OCI-M1 (cell line): ENCODE measurements at regions not wholly inside any gene's neighbourhood (a gene's known extent, or its start where the extent isn't known, plus 50 kb on each side); places are given as distances from the start of the nearest gene placed in this dataset.

Experiments
- DNase-seq: peaks from one replicate; lab custom pipeline; 2025; lab: John Stamatoyannopoulos, UW

DNA sequence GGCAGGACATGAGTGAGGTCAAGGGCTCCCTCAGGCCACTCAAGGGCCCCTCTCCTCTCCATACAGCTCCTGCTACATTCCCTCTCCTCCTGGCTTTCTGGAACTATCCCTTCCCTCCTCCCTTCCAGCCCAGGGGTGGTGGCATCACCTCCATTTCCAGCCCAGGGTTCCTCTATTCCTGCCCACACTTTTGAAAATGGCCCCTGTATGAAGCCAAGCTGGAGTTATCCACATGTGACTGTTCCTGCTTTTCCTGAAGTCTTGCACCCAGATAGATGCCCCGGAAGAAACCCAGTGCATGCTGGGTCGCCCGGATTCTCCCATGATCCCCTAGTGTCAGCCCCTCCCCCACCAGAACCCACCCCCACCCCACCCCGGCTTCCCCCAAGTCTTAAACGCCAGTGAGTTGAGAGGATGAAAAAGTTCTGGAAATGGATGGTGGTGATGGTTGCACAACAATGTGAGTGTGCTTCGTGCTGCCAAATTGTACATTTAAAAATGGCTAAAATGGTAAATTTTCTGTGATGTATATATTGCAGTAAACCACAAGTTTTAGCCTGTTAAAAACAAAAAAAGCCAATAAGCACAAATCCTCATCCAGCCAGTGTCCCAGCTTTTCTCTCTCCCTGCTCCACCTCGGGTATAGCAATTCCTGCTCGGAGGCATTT lies 136.9 kb downstream of the SCARB1 start:
- DNase-seq: no peak

DNA sequence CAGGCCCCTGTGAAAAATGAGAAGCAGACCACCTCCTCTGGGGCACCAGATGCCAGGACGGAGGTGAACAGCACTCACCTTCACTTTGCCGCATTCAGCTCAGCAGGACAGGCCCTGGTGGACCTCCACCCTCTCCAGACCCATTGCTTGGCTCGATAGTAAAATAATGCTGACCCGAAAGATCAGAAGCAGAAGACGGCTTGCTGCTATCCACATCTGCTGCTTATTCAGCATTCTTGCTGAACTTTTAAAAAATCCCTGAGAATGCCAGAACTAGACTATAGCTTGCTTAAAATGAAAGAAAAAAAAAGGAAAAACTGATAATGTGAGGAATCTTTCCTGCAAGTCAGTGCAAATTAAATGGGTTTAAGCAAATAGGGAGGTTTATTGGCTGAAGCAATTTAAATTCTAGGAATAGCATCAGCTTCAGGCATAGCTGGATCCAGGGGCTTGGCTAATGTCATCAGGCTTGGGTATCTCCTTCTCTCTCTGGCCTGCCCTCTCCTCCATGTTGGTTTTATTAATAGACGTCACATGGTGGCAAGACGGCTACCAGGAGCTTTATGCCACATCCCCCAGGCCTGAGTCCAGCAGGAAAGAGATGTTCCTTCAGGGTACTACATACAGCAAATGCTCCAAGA lies 137.9 kb downstream of the SCARB1 start:
- DNase-seq: no peak

- DNase-seq: no peak
These were observed 138.6 kb downstream of the SCARB1 start for GRCh38 chr12:124725099-124725498.

DNA sequence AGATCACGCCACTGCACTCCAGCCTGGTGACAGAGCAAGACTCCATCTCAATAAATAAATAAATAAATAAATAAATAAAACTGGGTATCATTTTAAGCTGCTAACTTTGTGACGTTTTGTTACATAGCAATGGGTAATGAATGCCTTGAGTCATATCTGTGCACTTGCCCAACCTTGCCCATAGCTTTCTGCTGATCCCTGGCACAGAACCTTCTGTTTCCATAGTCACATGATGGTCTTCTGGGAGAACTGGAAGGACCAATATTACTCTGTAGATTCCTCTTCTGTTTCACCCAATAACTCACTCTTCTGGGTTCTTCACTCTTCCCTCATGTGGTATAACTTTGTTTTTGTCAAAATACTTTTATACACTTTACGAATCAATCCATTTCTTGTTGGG lies 140.8 kb downstream of the SCARB1 start:
- no peak for DNase-seq

DNA sequence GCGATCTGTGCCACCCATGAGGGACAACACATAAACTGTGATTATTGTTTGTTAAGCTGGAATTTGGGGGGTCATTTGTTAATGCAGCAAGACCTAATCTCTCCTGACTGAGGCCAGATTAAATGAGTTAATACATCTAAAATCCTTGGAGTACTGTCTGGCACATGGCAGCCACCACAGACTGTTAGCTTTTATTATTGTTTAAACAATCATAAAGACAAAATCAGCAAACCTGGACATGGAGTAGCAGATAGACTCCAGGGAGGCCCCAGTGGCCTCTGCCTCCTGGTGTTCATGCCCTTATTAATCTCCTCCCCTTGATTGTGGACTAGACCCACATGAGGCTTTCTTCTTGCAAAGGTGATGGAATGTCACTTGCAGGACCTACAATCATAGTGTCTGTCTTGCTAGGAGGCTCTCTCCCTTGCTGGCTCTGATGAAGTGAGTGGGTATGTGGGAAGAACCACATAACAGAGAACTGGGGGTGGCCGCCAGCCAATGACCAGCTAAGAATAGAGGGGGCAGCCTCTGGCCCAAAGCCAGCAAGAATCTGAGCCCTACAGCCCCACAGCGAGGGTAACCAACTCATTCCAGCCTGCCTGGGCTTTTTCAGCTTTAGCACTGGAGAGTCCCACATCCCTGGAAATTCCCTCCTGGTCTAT lies 142.0 kb downstream of the SCARB1 start:
- DNase-seq: no peak

GRCh38 chr12:124720681-124721500 lies 142.8 kb downstream of the SCARB1 start:
- no peak for DNase-seq

- no peak for DNase-seq
These were observed 143.5 kb downstream of the SCARB1 start for GRCh38 chr12:124720004-124720680.

DNA sequence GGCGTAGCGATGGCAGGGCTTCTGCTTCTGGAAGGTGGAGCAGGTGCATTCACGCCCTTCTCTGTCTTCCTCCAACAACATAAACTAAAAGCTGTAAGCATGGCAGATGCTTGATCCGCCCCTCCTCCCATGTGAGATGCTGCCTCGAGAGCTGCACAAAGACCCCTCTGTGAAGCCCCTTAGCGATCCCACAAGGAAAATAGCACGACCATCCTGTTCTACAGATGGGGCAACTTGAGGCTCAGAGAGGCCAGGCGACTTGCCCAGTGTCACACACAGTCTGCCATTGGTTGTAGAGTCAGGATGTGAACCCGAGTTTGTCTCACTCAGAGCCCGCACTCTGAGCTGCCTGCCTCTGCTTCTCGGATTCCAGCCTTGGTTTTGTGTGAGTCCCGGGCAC lies 144.4 kb downstream of the SCARB1 start:
- no peak for DNase-seq

DNA sequence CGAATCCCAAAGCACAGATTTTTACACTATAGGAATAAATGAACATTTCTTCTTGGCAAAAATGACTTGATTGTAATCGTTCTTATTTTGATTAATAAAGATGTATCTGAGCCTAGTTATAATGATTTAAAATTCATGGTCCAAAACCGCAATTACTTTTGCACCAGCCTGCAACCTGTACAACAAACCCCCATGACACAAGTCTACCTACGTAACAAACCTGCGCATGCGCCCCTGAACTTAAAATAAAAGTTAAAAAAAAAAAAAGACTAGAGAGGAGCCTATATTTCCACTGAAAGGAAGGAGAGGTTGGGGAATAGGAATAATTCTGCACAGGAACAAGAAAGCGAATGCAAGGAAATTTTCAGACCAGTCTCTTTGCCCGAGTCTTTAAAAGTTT lies 145.2 kb downstream of the SCARB1 start:
- DNase-seq: no peak

DNA sequence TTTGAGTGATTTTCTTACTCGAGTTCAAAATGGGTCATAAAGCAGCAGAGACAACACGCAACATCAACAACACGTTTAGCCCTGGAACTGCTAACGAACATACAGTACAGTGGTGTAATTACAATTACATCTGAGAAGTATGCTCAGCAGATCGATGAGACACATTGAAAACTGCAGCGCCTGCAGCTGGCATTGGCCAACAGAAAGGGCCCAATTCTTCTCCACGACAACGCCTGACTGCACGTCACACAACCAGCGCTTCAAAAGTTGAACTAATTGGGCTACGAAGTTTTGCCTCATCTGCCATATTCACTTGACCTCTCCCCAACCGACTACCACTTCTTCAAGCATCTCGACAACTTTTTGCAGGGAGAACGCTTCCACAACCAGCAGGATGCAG lies 145.6 kb downstream of the SCARB1 start:
- no peak for DNase-seq

- DNase-seq: no peak
These were observed 146.3 kb downstream of the SCARB1 start for GRCh38 chr12:124717318-124717717.

DNA sequence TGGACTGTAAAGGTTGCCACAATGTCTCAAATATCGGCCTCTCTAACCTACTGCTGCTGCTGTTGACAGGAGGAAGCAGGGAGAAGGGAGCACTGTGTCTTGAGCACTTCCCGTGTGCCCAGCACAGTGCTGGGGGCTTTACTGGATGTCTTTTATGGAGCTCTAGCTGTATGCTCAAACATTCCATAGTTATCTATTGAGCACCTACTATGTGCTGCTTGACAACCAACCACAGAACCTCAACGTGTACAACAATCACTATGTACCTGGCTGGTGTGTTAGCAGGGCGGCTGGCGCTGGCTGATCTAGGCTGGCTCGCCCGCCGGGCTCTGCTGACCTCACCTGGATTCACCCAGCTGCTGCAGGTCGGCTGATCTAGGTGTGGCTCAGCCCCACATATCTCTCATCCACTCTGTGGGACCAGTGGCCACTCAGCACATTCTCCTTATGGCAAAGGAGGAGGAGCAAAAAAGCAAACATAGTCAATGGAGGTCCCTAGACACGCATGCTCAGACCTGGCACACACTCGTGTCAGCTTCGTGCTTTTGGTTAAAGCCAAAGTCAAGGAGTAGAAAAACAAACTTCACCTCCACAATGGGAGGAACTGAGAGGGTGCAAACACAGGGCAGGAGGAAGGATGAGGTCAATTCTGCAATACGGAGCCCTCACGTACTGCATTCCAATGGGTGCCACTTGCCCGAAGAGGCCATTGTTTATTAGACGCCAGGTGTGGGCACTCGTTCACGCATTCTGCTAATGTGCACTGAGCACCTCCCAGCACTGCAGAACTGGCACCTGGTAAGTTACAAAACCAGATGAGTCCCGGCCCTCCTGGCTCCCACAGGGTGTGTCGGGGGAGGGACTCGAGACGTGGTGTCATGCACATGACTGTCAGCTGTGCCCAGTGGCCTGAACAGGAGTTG lies 147.2 kb downstream of the SCARB1 start:
- DNase-seq: no peak

DNA sequence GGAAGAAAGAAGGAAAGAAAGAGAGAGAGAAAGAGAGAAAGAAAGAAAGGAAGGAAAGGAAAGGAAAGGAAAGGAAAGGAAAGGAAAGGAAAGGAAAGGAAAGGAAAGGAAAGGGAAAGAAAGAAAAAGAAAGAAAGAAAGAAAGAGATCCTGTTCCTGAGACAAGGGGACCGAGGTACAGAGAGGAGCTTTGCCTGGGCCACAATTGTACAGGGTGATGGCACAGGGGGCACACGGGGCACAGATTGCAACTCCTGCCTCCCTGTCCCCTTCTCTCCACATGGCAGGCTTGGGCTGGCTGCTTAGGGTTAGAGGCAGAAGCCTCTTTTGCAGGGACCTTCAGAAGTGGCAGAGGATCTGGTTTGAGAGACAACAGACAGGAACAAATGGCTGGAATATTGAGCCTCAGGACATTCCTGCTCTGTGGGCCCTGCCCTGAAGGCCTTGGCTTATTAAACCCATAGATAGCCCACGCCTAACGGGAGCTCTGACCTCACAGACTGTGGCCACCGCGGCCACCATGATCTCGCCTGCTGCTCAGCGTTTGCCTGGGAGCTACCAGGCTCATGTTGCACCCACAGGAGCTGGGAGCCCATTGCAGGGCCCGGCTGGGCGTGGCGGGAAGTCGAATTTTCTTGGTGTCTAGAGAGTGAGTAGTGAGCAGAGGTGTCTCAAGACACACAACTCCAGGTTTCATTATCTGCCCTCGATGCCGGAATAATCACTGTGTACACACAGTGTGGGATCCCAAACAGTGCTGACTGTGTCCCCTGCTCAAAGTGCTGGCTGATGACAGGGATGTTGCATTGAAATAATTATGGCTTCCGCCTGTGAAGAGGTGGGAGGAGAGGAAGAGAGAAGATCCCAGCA lies 147.9 kb upstream of the NCOR2 start:
- no peak for DNase-seq

DNA sequence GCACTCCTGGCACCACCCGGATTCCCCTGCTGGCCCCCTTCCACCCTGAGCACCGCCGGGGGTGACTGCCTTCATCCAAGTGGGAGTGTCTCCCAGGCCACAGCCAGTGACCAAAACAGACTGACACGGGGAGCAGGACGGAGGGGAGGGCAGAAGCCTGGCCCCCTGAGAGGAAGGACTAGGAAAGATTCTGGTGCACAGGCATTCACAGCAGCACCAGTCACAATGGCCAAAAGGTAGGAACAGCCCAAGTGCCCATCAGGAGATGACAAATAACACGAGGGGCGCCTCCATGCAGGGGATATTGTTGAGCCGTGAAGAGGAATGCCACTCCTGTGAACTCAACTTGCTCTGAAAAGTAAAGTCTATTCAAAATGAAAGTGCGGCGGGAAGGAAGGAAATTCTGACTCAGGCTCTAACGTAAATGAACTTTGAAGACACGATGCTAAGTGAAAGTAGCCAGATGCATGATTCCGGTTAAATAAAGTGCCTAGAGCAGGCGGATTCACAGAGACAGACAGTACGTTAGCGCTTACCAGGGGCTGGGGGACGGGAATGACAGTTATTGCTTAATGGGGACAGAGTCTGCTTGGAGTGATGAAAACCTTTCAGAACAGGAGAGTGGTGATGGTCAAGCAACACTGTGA lies 146.1 kb upstream of the NCOR2 start:
- peak; percentile 77 for DNase-seq

- no peak for DNase-seq
These were observed 145.6 kb upstream of the NCOR2 start for GRCh38 chr12:124713041-124713435.

DNA sequence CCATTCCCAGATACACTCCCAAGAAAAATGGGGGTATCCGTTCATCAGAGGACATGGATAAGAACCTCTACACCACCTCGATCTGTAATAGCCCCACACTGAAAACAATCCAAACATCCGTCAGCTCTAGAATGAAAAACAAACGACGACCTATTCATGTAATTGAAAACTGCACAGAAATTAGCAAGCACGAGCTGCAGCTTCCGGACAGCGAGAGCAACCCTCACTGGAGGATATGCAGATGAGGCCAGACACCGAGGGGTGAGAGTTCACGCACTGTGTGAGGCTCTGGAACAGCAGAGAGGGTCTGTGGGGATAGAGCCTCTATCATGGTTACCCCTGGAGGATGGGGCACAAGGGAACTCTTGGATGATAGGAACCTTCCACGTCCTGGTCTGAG lies 143.9 kb upstream of the NCOR2 start:
- no peak for DNase-seq

- no peak for DNase-seq
These were observed 142.6 kb upstream of the NCOR2 start for GRCh38 chr12:124709722-124710687.

GRCh38 chr12:124707316-124707715 lies 139.9 kb upstream of the NCOR2 start:
- no peak for DNase-seq
